ENCODE measurements at regions not wholly inside any gene's neighbourhood (a gene's known extent, or its start where the extent isn't known, plus 50 kb on each side); places are given as distances from the start of the nearest gene placed in this dataset.

DNA sequence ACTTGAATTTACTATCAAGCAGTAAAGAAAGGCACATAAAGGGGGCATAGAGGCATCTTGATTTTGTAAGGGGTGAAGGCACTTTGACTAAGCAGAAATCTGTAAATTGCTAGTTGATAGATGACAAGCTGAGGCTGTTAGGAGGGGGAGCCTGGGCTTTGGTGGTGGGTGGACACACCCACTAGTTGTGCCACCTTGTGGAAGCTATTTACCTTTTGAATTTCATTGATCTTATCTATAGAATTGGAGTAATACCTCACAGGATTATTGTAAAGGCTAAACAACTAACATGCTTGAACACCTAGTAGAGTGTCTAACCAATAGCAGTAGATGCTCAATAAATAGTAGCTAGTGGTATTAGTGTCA lies 142.8 kb upstream of the KCNIP4 start:
- DNase-seq: no peak
- peaks cover 8% of the 10 kb centered on the region for H3K9me3 Mint-ChIP-seq
- CTCF ChIA-PET: interaction anchor here (1.2 kb wide), 1 partner anchor 301 kb away, joined by 3 read pairs; no protein-coding TSS in a partner anchor
- no peaks in the 10 kb centered on the region for H3K36me3 Mint-ChIP-seq
- POLR2A ChIA-PET: no interaction called here
- H3K4me3 Mint-ChIP-seq: no peak overlapping the region
- no peaks in the 10 kb centered on the region for H3K27me3 Mint-ChIP-seq
- no peak overlapping the region for H3K27ac Mint-ChIP-seq
- intact Hi-C loops (cut with micrococcal nuclease): no loop called here
- no peaks in the 10 kb centered on the region for H3K4me1 Mint-ChIP-seq (ENCODE audit: low read depth)

GRCh38 chr4:22090661-22091351 lies 142.2 kb upstream of the KCNIP4 start:
- no peak overlapping the region for H3K4me3 Mint-ChIP-seq
- peaks cover 14% of the 10 kb centered on the region for H3K9me3 Mint-ChIP-seq
- intact Hi-C loops (cut with micrococcal nuclease): no loop called here
- POLR2A ChIA-PET: no interaction called here
- CTCF ChIA-PET: no interaction called here
- H3K4me1 Mint-ChIP-seq (ENCODE audit: low read depth): no peaks in the 10 kb centered on the region
- no peaks in the 10 kb centered on the region for H3K36me3 Mint-ChIP-seq
- no peak for DNase-seq
- no peak overlapping the region for H3K27ac Mint-ChIP-seq
- H3K27me3 Mint-ChIP-seq: no peaks in the 10 kb centered on the region

DNA sequence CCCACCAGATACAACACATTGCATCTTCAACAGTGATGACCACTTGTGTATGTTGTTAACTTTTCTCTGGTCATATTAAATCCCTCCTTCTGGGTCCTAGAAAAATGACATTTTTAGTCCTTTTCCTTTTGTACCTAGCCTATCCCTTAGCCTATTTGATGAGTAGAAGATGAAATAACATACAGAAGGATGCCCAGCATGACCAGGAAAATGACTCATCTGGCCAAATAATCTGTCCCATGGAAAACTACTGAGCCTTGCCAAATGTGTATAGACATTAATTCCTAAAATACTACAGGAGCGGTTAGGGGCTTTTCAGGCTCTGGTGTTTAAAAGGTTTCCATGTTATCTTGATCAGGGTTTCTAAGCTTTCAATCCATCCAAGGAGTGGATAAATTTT lies 129.0 kb upstream of the KCNIP4 start:
- Mint-ChIP-seq H3K27ac (no peak overlapping the region), H3K9me3 (peaks cover 35% of the 10 kb centered on the region), H3K27me3 (no peaks in the 10 kb centered on the region), H3K36me3 (peaks cover 2% of the 10 kb centered on the region), H3K4me3 (no peak overlapping the region), H3K4me1 (ENCODE audit: low read depth) (no peaks in the 10 kb centered on the region)
- DNase-seq: no peak
- ChIA-PET POLR2A (no interaction called here), CTCF (no interaction called here)
- intact Hi-C loops (cut with micrococcal nuclease): no loop called here

- Mint-ChIP-seq H3K36me3 (peaks cover 2% of the 10 kb centered on the region), H3K27me3 (no peaks in the 10 kb centered on the region), H3K4me3 (no peak overlapping the region), H3K27ac (no peak overlapping the region), H3K4me1 (ENCODE audit: low read depth) (no peaks in the 10 kb centered on the region), H3K9me3 (peaks cover 37% of the 10 kb centered on the region)
- POLR2A ChIA-PET: no interaction called here
- DNase-seq: no peak
- intact Hi-C loops (cut with micrococcal nuclease): no loop called here
- CTCF ChIA-PET: no interaction called here
Observed at GRCh38 chr4:22072726-22073125, 124.2 kb upstream of the KCNIP4 start.

GRCh38 chr4:22072240-22072639 lies 123.7 kb upstream of the KCNIP4 start:
- Mint-ChIP-seq H3K9me3 (peaks cover 33% of the 10 kb centered on the region), H3K4me3 (no peak overlapping the region), H3K36me3 (no peaks in the 10 kb centered on the region), H3K27ac (no peak overlapping the region), H3K27me3 (no peaks in the 10 kb centered on the region), H3K4me1 (ENCODE audit: low read depth) (no peaks in the 10 kb centered on the region)
- intact Hi-C loops (cut with micrococcal nuclease): no loop called here
- POLR2A ChIA-PET: no interaction called here
- DNase-seq: no peak
- CTCF ChIA-PET: no interaction called here

- POLR2A ChIA-PET: no interaction called here
- no peaks in the 10 kb centered on the region for H3K27me3 Mint-ChIP-seq
- DNase-seq: no peak
- H3K4me3 Mint-ChIP-seq: no peak overlapping the region
- H3K36me3 Mint-ChIP-seq: no peaks in the 10 kb centered on the region
- CTCF ChIA-PET: no interaction called here
- no peak overlapping the region for H3K27ac Mint-ChIP-seq
- peaks cover 32% of the 10 kb centered on the region for H3K9me3 Mint-ChIP-seq
- intact Hi-C loops (cut with micrococcal nuclease): no loop called here
- H3K4me1 Mint-ChIP-seq (ENCODE audit: low read depth): no peaks in the 10 kb centered on the region
Observed at GRCh38 chr4:22071749-22072148, 123.2 kb upstream of the KCNIP4 start.

DNA sequence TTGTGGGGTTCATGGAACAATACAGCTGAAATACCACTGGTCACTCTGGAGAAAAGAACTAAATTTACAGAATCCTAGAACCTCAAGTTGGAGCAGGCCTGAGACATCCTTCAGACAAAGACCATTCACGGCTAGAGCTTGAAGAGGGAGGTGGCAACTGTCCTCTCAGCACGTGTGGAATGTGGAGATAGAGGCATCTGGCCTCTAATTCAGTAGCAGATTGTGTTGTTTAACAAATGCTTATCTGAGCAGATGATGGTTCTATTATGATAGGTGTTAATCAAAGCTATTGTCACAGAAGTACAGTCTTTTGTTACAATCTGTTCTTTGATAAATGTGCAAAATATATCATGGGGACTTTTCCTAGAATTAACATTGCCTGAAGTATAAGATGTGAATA lies 121.7 kb upstream of the KCNIP4 start:
- DNase-seq: no peak
- H3K9me3 Mint-ChIP-seq: peaks cover 27% of the 10 kb centered on the region
- ChIA-PET CTCF (no interaction called here), POLR2A (no interaction called here)
- no peaks in the 10 kb centered on the region for H3K4me1 Mint-ChIP-seq (ENCODE audit: low read depth)
- no peak overlapping the region for H3K27ac Mint-ChIP-seq
- no peak overlapping the region for H3K4me3 Mint-ChIP-seq
- no peaks in the 10 kb centered on the region for H3K27me3 Mint-ChIP-seq
- intact Hi-C loops (cut with micrococcal nuclease): no loop called here
- no peaks in the 10 kb centered on the region for H3K36me3 Mint-ChIP-seq

DNA sequence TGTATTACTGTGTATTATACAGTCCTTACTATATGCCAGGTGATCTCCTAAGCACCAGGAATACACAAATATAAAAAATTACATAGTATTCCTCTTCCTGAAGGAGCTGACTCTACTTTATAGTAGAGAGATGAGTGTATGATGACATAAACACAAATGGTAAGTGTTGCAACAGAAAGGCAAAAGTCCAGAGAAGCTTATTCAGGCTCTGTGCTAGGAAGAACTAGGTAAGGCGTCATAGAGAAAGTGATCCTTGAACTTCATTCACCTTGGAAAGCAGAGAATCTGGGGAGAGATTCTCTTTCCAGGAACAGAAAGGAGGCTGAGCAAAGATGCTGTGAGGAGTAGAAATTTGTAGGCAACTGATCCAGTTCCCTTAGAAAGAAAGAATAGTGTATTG lies 115.0 kb upstream of the KCNIP4 start:
- POLR2A ChIA-PET: no interaction called here
- intact Hi-C loops (cut with micrococcal nuclease): no loop called here
- no peak overlapping the region for H3K4me3 Mint-ChIP-seq
- DNase-seq: no peak
- CTCF ChIA-PET: no interaction called here
- H3K27me3 Mint-ChIP-seq: no peaks in the 10 kb centered on the region
- H3K36me3 Mint-ChIP-seq: no peaks in the 10 kb centered on the region
- H3K9me3 Mint-ChIP-seq: peaks cover 8% of the 10 kb centered on the region
- no peaks in the 10 kb centered on the region for H3K4me1 Mint-ChIP-seq (ENCODE audit: low read depth)
- no peak overlapping the region for H3K27ac Mint-ChIP-seq

- CTCF ChIA-PET: no interaction called here
- POLR2A ChIA-PET: no interaction called here
- Mint-ChIP-seq H3K9me3 (peaks cover 13% of the 10 kb centered on the region), H3K4me3 (no peak overlapping the region), H3K27ac (no peak overlapping the region), H3K4me1 (ENCODE audit: low read depth) (no peaks in the 10 kb centered on the region), H3K27me3 (no peaks in the 10 kb centered on the region), H3K36me3 (no peaks in the 10 kb centered on the region)
- DNase-seq: no peak
- intact Hi-C loops (cut with micrococcal nuclease): no loop called here
Observed at GRCh38 chr4:22062676-22063075, 114.1 kb upstream of the KCNIP4 start.

DNA sequence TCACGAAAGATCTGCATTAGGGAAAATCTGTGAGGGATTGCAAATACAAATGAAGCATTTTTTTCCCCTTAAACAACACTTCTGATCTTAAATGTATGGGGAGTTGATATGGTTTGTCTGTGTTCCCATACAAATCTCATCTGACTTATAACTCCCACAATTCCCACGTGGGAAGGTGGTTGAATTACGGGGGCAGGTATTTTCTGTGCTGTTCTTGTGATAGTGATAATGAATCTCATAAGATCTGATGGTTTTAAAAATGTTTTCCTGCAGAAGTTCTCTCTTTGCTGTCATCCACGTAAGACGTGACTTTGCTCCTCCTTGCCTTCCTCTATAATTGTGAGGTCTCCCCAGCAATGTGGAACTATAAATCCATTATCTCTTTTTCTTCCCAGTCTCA lies 107.4 kb upstream of the KCNIP4 start:
- Mint-ChIP-seq H3K36me3 (no peaks in the 10 kb centered on the region), H3K9me3 (peaks cover 18% of the 10 kb centered on the region), H3K4me1 (ENCODE audit: low read depth) (no peaks in the 10 kb centered on the region), H3K27ac (no peak overlapping the region), H3K4me3 (no peak overlapping the region), H3K27me3 (no peaks in the 10 kb centered on the region)
- ChIA-PET CTCF (no interaction called here), POLR2A (no interaction called here)
- no peak for DNase-seq
- intact Hi-C loops (cut with micrococcal nuclease): no loop called here

GRCh38 chr4:22052076-22052475 lies 103.5 kb upstream of the KCNIP4 start:
- Mint-ChIP-seq H3K27me3 (no peaks in the 10 kb centered on the region), H3K9me3 (peaks cover 9% of the 10 kb centered on the region), H3K4me1 (ENCODE audit: low read depth) (no peaks in the 10 kb centered on the region), H3K36me3 (no peaks in the 10 kb centered on the region), H3K4me3 (no peak overlapping the region), H3K27ac (no peak overlapping the region)
- CTCF ChIA-PET: no interaction called here
- no peak for DNase-seq
- POLR2A ChIA-PET: no interaction called here
- intact Hi-C loops (cut with micrococcal nuclease): no loop called here

GRCh38 chr4:22048323-22048722 lies 99.8 kb upstream of the KCNIP4 start:
- intact Hi-C loops (cut with micrococcal nuclease): no loop called here
- ChIA-PET CTCF (interaction anchor here (0.6 kb wide), 1 partner anchor 387 kb away, joined by 5 read pairs; no protein-coding TSS in a partner anchor), POLR2A (no interaction called here)
- Mint-ChIP-seq H3K4me3 (no peak overlapping the region), H3K27me3 (no peaks in the 10 kb centered on the region), H3K9me3 (peaks cover 7% of the 10 kb centered on the region), H3K27ac (no peak overlapping the region), H3K36me3 (no peaks in the 10 kb centered on the region), H3K4me1 (ENCODE audit: low read depth) (no peaks in the 10 kb centered on the region)
- no peak for DNase-seq

DNA sequence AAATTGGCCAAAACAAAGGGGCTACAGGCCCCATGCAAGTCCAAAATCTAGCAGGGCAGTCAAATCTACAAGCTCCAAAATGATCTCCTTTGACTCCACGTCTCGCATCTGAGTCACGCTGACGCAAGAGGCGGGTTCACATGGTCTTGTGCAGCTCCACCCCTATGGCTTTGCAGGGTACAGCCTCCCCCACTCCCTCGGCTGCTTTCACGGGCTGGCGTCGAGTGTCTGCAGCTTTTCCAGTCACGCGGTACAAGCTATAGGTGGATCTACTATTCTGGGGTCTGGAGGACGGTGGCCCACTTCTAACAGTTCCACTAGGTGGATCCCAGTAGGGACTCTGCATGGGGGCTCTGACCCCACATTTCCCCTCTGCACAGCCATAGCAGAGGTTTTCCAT lies 99.2 kb upstream of the KCNIP4 start:
- peaks cover 7% of the 10 kb centered on the region for H3K9me3 Mint-ChIP-seq
- H3K36me3 Mint-ChIP-seq: no peaks in the 10 kb centered on the region
- ChIA-PET CTCF (no interaction called here), POLR2A (no interaction called here)
- intact Hi-C loops (cut with micrococcal nuclease): no loop called here
- H3K27ac Mint-ChIP-seq: no peak overlapping the region
- no peaks in the 10 kb centered on the region for H3K27me3 Mint-ChIP-seq
- no peak overlapping the region for H3K4me3 Mint-ChIP-seq
- H3K4me1 Mint-ChIP-seq (ENCODE audit: low read depth): no peaks in the 10 kb centered on the region
- DNase-seq: no peak

All from activated CD4-positive, alpha-beta memory T cell treated with anti-CD3 and anti-CD28 coated beads for 36 hours (primary cell).